ENCODE measurements at regions not wholly inside any gene's neighbourhood (a gene's known extent, or its start where the extent isn't known, plus 50 kb on each side); places are given as distances from the start of the nearest gene placed in this dataset.

DNA sequence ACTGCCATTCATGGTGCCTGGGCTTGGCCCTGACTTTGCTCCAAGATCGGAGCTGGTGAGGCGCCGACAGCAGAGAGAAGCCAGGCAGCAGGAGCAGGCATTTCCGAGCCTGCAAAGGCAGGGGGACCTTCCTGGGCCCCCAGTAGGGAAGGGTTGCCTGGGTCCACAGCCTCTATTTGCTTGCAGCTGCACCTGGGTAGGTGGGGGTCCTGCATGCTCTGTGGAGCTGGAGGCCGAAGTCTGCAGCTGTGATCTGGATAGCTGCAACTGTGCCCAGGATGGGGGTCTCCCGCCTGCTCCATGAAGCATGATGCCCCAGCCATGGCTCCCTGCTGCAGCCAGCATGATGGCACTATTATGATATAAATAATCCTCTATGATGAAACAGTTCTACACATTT is 2144.2 kb downstream of the PCDH9 start:
- Histone ChIP-seq H3K4me2 (ENCODE audit: insufficient read depth, low read length) (no peak overlapping the region), H3K27ac (ENCODE audit: low read depth, low read length) (no peak overlapping the region), H3K9me3 (ENCODE audit: low read depth, low read length) (peaks cover 5% of the 10 kb centered on the region), H3K79me2 (ENCODE audit: insufficient read depth, low read length) (no peaks in the 10 kb centered on the region), H3K27me3 (ENCODE audit: insufficient read depth, low read length) (no peaks in the 10 kb centered on the region), H2AFZ (ENCODE audit: low read length) (no peak overlapping the region), H3K36me3 (ENCODE audit: insufficient read depth, low read length) (no peaks in the 10 kb centered on the region), H3K4me3 (ENCODE audit: insufficient read depth, low read length) (no peak overlapping the region), H4K20me1 (ENCODE audit: insufficient read depth, low read length) (no peaks in the 10 kb centered on the region), H3K4me1 (ENCODE audit: insufficient read depth, low read length) (no peaks in the 10 kb centered on the region)
- DNase-seq (ENCODE audit: insufficient read length, low spot score, missing footprints) = no peak
- TF ChIP-seq, protein P1, sequence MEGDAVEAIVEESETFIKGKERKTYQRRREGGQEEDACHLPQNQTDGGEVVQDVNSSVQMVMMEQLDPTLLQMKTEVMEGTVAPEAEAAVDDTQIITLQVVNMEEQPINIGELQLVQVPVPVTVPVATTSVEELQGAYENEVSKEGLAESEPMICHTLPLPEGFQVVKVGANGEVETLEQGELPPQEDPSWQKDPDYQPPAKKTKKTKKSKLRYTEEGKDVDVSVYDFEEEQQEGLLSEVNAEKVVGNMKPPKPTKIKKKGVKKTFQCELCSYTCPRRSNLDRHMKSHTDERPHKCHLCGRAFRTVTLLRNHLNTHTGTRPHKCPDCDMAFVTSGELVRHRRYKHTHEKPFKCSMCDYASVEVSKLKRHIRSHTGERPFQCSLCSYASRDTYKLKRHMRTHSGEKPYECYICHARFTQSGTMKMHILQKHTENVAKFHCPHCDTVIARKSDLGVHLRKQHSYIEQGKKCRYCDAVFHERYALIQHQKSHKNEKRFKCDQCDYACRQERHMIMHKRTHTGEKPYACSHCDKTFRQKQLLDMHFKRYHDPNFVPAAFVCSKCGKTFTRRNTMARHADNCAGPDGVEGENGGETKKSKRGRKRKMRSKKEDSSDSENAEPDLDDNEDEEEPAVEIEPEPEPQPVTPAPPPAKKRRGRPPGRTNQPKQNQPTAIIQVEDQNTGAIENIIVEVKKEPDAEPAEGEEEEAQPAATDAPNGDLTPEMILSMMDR (IDR thresholded peaks at IDR 0.05; ENCODE audit: extremely low read depth, low read depth, low read length) = no peak

DNA sequence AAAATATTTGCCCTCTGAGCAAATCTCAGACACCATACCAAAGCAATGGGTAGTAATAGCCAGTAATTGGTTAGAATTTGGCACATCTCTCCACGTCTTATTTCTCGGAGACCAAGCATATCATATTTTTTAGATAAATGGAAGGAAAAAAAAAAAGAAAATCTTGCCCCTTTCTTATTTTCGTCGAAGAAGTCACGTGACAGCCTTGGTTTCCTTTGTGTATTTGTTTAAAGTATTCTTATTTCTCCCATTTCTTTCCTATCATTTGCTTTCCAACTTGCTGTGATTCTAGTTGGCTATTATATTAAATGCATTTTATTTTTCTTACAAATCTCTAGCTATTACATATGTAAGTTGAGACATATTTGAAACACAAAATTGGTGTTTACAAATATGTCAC is 2155.9 kb downstream of the PCDH9 start:
- no peaks in the 10 kb centered on the region for H4K20me1 ChIP-seq (ENCODE audit: insufficient read depth, low read length)
- H3K4me2 ChIP-seq (ENCODE audit: insufficient read depth, low read length) = no peak overlapping the region
- H3K79me2 ChIP-seq (ENCODE audit: insufficient read depth, low read length) = no peaks in the 10 kb centered on the region
- no peaks in the 10 kb centered on the region for H3K27me3 ChIP-seq (ENCODE audit: insufficient read depth, low read length)
- no peaks in the 10 kb centered on the region for H3K9me3 ChIP-seq (ENCODE audit: low read depth, low read length)
- TF ChIP-seq, protein P1 (IDR thresholded peaks at IDR 0.05; ENCODE audit: extremely low read depth, low read depth, low read length) = no peak
- no peak overlapping the region for H3K4me3 ChIP-seq (ENCODE audit: insufficient read depth, low read length)
- no peaks in the 10 kb centered on the region for H3K4me1 ChIP-seq (ENCODE audit: insufficient read depth, low read length)
- H3K36me3 ChIP-seq (ENCODE audit: insufficient read depth, low read length) = no peaks in the 10 kb centered on the region
- DNase-seq (ENCODE audit: insufficient read length, low spot score, missing footprints) = no peak
- H2AFZ ChIP-seq (ENCODE audit: low read length) = no peak overlapping the region
- H3K27ac ChIP-seq (ENCODE audit: low read depth, low read length) = no peak overlapping the region

DNA sequence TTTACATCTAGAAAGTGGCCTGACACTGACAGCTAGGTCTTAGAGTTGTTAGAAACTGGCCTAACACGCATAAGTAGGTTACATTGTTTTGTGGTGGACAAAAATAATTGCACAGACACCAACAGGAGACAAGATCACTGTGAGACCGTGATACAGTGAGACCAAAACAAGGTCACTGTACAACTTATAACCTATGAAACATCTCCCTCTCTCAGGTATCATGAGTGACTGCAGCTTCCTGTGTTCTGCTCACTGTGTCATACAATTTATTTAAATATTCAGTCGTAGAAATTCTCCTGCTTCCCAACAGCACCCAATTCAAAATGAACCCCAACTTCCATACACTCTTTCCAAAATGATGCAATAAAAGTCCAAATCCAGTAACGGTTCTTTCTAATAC is 2165.2 kb downstream of the PCDH9 start:
- Histone ChIP-seq H2AFZ (ENCODE audit: low read length) (no peak overlapping the region), H3K4me2 (ENCODE audit: insufficient read depth, low read length) (no peak overlapping the region), H3K36me3 (ENCODE audit: insufficient read depth, low read length) (no peaks in the 10 kb centered on the region), H3K4me1 (ENCODE audit: insufficient read depth, low read length) (no peaks in the 10 kb centered on the region), H3K27ac (ENCODE audit: low read depth, low read length) (no peak overlapping the region), H3K9me3 (ENCODE audit: low read depth, low read length) (no peaks in the 10 kb centered on the region), H4K20me1 (ENCODE audit: insufficient read depth, low read length) (no peaks in the 10 kb centered on the region), H3K79me2 (ENCODE audit: insufficient read depth, low read length) (no peaks in the 10 kb centered on the region), H3K4me3 (ENCODE audit: insufficient read depth, low read length) (no peak overlapping the region), H3K27me3 (ENCODE audit: insufficient read depth, low read length) (no peaks in the 10 kb centered on the region)
- DNase-seq (ENCODE audit: insufficient read length, low spot score, missing footprints) = no peak
- TF ChIP-seq, protein P1 (IDR thresholded peaks at IDR 0.05; ENCODE audit: extremely low read depth, low read depth, low read length) = no peak

DNA sequence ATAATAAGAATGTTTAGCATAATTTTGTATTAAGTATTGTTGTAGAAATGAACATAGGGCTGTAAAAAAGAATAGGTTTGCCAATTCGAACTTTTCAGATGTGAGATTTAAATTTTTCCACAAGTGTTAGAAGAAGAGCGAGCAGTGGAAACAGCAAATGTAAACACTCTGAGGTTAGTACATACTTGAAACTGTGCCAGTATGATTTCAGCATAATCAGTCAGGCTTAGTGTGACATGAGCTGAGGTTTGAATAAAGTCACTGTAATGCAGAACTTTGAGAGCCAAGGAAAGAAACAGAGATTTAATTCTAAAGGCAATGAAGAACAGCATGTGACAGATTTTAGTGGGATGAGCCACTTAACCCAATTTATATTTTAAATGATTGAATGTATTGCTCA is 2166.4 kb downstream of the PCDH9 start:
- no peak overlapping the region for H2AFZ ChIP-seq (ENCODE audit: low read length)
- H3K4me2 ChIP-seq (ENCODE audit: insufficient read depth, low read length) = no peak overlapping the region
- no peaks in the 10 kb centered on the region for H3K4me1 ChIP-seq (ENCODE audit: insufficient read depth, low read length)
- no peaks in the 10 kb centered on the region for H3K27me3 ChIP-seq (ENCODE audit: insufficient read depth, low read length)
- H3K9me3 ChIP-seq (ENCODE audit: low read depth, low read length) = no peaks in the 10 kb centered on the region
- no peak overlapping the region for H3K27ac ChIP-seq (ENCODE audit: low read depth, low read length)
- no peaks in the 10 kb centered on the region for H3K36me3 ChIP-seq (ENCODE audit: insufficient read depth, low read length)
- TF ChIP-seq, protein P1 (IDR thresholded peaks at IDR 0.05; ENCODE audit: extremely low read depth, low read depth, low read length) = no peak
- no peak overlapping the region for H3K4me3 ChIP-seq (ENCODE audit: insufficient read depth, low read length)
- H3K79me2 ChIP-seq (ENCODE audit: insufficient read depth, low read length) = no peaks in the 10 kb centered on the region
- no peak for DNase-seq (ENCODE audit: insufficient read length, low spot score, missing footprints)
- no peaks in the 10 kb centered on the region for H4K20me1 ChIP-seq (ENCODE audit: insufficient read depth, low read length)

Data from osteoblast (primary cell).